Bronchial epithelial cell (primary cell): ENCODE measurements at regions not wholly inside any gene's neighbourhood (a gene's known extent, or its start where the extent isn't known, plus 50 kb on each side); places are given as distances from the start of the nearest gene placed in this dataset.

Source experiments
- DNase-seq: peaks from one replicate; pipeline ENCODE4 v3.0.0-alpha.2; 2010; ENCODE audit warnings: low read depth
- FAIRE-seq: peaks from 2 replicates; lab custom pipeline; 2011; peaks lifted over from hg19 to GRCh38; lab: Jason Lieb, UNC
- H3K27me3 ChIP-seq: 2 replicates; pipeline ENCODE4 v1.5.1; 2011; ENCODE audit warnings: low read length; ENCODE audit not compliant: control insufficient read depth, insufficient read depth
- H3K36me3 ChIP-seq: 2 replicates; pipeline ENCODE4 v1.5.1; 2011; ENCODE audit warnings: low read length; ENCODE audit not compliant: control insufficient read depth, insufficient read depth
- H3K4me3 ChIP-seq: 2 replicates; pipeline ENCODE4 v1.5.1; 2011; ENCODE audit warnings: mild to moderate bottlenecking, low read depth, low read length, control low read depth
- CTCF ChIP-seq: IDR thresholded peaks from 2 replicates; pipeline ENCODE4 v1.5.1; 2011; ENCODE audit warnings: mild to moderate bottlenecking, moderate library complexity, low read length, control low read depth, inconsistent platforms; ENCODE audit not compliant: insufficient read depth, severe bottlenecking

GRCh38 chr9:89883401-89884341 lies 278.9 kb downstream of the GADD45G start:
- Histone ChIP-seq H3K4me3 (no peak overlapping the region), H3K36me3 (no peaks in the 10 kb centered on the region), H3K27me3 (no peaks in the 10 kb centered on the region)
- no peak for TF ChIP-seq CTCF
- no peak for FAIRE-seq
- no peak for DNase-seq

- no peak overlapping the region for H3K4me3 ChIP-seq
- no peaks in the 10 kb centered on the region for H3K36me3 ChIP-seq
- TF ChIP-seq CTCF = no peak
- no peaks in the 10 kb centered on the region for H3K27me3 ChIP-seq
- DNase-seq = no peak
- no peak for FAIRE-seq
Observed at GRCh38 chr9:89884356-89885083, 279.7 kb downstream of the GADD45G start.

GRCh38 chr9:89885156-89885555 lies 280.3 kb downstream of the GADD45G start:
- Histone ChIP-seq H3K36me3 (no peaks in the 10 kb centered on the region), H3K27me3 (peaks cover 2% of the 10 kb centered on the region), H3K4me3 (no peak overlapping the region)
- FAIRE-seq = no peak
- no peak for TF ChIP-seq CTCF
- DNase-seq = no peak

GRCh38 chr9:89886281-89886700 lies 281.5 kb downstream of the GADD45G start:
- DNase-seq (no peak), FAIRE-seq (no peak)
- TF ChIP-seq CTCF = no peak
- Histone ChIP-seq H3K27me3 (peaks cover 2% of the 10 kb centered on the region), H3K4me3 (no peak overlapping the region), H3K36me3 (no peaks in the 10 kb centered on the region)

GRCh38 chr9:89887286-89887685 lies 282.5 kb downstream of the GADD45G start:
- Histone ChIP-seq H3K27me3 (peaks cover 2% of the 10 kb centered on the region), H3K4me3 (no peak overlapping the region), H3K36me3 (no peaks in the 10 kb centered on the region)
- FAIRE-seq = no peak
- DNase-seq = no peak
- TF ChIP-seq CTCF = no peak
